HG02763 (cell line): ENCODE measurements at regions not wholly inside any gene's neighbourhood (a gene's known extent, or its start where the extent isn't known, plus 50 kb on each side); places are given as distances from the start of the nearest gene placed in this dataset.
"Not testable (repeated sequence)": the region's sequence is repeated elsewhere in the genome, so short reads cannot be mapped to it uniquely, and the experiment has no call there.

ENCODE experiments used
- ATAC-seq: cut with Tn5 transposase; IDR thresholded peaks from one replicate; pipeline ENCODE4 v1.9.1; 2021; ENCODE audit warnings: mild to moderate bottlenecking, moderate library complexity; ENCODE audit not compliant: unreplicated experiment

DNA sequence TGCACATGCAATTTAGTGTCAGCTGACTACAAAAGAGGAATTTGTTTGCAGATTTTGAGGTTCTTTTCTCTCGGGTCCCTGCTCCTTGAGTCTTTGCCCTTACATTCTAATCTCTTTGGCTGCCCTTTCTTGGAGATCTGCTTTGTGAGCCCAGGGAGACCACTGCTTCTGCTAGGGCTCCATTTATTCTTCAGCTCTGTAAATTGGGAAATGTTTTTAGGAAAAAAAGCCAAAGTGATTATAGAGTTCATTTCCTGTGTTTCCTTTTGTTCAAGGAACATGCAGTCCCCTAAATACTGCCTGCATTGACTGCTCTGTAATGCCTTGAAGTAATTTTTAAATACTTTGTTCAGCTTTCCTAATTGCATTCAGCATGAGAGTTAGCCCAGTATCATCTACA lies 197.4 kb downstream of the CSNK1G3 start:
- ATAC-seq, result no peak

DNA sequence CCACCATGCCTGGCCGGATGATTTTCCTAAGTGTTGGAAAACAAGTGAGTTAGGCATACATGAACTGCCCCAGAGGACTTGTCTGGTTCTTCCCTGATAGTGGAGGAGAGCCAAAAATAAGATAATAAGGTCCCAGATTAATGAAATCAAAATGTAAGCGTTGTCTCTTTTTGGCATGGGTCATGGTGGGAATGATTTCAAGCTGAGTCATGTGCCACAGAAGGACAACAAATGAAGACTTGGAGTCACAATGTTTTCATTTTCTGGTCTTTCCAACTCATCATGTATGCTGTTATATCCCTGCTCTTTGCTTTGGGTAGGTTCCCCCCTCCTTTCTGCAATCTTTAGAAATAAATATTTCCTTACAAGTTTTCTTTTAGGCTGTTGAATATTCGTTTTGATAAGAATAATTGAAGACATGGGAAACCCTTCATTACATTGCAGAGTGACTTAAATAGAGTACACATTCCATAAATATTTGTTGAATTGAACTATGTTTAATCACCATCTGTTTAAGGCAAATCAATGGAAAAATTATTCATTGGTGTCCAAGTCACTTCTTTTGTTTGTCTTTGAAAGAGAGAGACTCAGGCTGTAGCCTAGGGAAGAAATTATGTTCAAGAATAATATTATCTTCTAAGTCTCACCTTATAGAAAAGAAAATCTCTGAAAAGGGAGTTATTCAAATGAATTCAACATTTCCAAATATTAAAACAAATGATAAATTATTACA lies 196.3 kb downstream of the CSNK1G3 start:
- no peak for ATAC-seq

DNA sequence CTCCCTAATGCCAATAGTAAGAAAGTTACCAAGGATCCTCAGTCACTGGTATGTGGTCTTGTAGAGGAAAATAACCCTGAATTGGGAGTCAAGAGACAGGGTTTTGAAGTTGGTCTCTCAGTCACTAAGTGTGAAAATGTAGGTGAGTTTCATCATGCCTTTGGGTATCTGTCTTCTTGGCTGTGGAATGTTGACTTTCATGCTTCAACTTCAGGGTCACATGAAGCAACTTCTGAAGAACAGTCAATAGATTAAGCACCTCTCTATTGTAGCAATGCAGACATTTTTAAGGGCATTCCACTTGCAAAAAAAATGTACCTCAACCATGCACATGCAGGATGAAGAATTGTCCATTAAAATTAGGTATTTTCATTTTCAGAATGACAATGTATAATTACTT lies 194.6 kb downstream of the CSNK1G3 start:
- ATAC-seq, result no peak

DNA sequence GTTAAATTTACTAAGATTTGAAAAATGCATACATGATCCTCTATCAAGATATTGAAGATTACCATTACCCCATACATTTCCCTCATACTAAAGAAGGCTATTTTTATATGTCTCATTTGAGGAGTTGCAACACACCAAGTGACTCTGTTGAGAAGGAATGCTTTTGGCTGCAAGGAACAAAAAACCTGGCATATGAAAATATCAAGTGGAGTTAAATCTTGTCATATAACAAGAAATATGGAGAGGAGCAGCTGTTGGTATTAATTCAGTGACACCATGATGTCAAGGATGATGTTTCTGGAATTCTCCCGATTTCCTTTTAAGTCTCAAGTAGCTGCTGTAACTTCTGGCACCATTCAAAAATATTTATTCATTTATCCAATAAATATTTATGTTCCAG lies 193.8 kb downstream of the CSNK1G3 start:
- ATAC-seq, result no peak

DNA sequence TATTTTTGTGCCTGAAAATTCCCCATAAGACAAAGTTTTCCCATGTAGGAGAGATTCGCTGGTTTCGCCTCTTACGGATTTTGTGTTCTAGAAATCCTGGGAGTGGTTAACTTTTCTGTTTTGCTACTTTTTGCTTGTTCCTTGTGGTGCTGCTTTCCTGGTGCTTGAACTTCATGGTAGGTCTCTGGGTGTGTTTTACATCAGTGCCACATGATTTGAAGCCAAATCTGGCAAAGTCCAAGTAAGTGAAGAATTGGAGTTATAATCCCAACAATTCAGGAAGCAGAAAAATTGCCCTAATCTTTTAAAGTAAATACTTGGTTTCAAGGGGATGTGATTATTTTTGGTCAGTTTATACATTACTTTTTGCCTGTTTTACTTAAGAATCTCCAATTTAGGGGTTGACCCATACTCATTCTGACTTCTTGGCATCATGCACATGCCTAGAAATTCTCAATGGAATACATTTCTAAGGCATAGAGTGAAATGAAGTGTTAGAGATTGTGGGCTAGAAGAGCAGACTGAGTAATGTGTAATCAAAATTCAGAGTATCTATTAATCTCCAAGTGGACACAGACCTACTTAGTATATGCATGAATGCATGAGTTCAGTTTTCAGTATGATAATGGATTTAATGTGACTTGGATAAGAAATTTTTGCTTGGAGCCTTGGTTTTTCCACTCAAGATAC lies 189.7 kb downstream of the CSNK1G3 start:
- no peak for ATAC-seq

DNA sequence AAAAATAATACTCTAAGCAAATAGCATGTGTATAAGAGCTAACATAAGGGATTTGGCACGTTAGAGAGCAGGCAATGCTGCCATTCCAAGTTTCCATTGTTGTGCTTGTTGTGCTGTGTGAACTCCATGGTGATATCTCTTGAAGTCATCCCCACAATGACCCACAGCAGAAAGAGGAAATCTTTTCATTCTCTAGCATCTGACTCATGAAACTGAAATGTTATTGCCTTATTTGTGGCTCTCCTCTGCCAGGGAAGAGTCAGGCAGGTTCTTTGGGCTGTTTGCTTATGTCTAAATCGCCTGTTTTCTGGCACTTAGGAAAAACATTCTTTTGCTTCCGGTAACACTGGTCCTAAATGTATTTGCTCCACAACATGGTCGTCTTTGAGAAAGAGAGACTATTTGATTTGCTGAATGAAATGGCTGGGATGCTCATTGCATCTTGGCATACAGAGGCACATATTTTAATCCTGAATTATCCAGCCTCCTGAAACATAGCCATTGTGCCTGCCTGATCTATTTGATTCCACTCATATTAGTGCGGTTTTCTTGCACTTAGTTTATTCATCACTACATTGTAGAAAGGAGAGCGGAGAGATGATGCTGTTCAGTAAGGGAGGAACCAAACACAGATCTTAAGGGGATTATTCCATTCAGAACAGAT lies 188.8 kb downstream of the CSNK1G3 start:
- ATAC-seq, result no peak

DNA sequence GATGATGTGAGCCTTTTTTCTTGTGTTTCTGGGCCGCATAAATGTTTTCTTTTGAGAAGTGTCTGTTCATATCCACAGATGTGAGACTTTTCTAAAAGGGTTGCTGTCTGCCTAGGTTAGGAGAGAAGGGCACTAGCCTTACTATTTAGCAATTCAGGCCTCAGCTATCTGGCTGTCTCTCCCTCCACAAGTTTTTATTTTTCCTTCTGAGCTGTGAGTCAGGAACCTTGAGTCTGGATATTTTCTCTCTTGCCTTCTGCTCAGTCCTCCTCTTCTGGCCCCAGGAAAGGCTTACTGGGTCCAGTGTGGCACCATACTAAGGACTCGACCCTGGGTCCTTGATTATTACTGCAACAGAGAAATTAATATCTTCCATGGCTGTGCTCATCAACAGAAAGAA lies 187.6 kb downstream of the CSNK1G3 start:
- ATAC-seq, result no peak

DNA sequence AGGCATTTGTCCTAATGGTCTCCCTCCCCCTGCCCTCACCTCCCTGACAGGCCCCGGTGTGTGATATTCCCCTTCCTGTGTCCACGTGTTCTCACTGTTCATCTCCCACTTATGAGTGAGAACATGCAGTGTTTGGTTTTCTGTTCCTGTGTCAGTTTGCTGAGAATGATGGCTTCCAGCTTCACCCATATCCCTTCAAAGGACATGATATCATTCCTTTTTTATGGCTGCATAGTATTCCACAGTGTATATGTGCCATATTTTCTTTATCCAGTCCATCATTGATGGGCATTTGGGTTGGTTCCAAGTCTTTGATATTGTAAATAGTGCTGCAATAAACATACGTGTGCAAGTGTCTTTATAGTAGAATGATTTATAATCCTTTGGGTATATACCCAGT lies 187.0 kb downstream of the CSNK1G3 start:
- ATAC-seq, result not testable (repeated sequence)

DNA sequence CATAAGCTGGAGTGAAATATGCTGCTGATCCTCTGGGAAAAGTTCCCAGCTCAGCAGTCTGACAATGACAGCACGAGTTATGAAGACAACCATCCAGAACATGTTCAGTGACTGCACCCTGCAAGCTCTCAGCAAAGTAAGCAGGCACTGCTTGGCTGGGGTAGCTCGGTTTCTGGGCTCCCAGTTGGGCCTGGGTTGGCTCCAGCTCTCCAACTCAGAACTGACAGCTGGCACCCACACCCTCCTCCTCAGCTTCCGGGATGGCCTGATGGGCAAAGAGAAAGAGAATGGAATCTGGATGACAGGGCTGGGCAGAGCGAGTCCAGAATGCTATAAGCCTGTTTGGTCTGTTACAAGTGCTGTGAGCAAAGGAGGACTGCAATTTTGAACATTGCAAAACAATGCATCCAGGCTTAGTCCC lies 185.0 kb downstream of the CSNK1G3 start:
- ATAC-seq, result no peak

DNA sequence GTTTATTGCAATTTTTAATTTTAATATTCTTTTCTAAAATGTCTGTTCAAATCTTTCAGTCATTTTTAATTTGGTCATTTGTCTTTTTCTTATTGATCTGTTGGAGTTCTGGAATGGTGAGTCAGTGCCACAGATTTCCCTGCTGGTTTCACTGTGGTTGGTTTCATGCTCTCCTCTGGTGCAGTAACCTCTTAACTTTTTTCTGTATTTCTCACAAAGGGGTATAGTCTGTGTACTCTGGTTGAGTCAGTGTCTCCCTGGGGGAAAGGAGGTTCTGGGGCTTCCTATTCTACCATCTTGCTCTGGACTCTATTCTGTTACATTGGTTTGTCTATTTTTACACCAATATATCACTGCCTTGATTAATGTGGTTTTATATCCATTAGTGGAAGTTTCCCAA lies 178.8 kb downstream of the CSNK1G3 start:
- no peak for ATAC-seq

DNA sequence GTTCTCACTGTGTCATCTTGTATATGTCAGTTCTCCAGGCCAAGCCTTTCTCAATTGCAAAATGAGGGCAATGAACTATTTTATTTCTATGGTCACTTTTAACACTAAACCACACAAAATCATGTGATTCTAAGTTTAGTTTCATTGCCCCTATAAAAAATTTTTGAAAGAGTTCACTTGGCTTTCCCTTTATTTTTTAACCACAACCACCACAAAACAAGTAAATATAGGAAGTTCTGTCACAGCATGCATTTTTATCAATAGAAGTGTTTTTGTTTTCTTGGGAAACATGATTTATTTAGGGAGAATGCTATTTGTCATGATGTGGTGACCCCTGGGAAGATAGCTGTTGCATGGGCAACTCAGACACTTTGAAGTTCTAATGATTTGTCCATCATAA lies 169.1 kb downstream of the CSNK1G3 start:
- no peak for ATAC-seq

DNA sequence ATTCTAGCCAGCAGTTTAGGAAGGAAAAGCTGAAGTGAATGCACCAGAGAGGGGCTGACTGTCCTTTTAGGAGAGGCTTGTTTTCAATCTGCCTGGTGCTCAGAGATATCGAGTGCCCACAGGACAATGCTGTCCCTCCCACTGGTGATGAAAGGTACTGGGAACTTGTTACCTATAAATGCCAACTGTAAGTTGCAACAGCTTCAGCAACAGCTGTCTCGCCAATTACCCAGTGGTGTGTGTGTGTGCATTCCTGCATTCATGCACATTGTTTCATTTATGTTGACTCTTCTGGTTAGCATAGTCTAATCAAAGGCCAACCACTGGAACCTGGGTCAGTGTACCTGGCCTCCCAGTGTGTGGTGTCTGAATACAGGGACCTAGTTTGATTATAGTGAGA lies 161.1 kb downstream of the CSNK1G3 start:
- ATAC-seq, result no peak

DNA sequence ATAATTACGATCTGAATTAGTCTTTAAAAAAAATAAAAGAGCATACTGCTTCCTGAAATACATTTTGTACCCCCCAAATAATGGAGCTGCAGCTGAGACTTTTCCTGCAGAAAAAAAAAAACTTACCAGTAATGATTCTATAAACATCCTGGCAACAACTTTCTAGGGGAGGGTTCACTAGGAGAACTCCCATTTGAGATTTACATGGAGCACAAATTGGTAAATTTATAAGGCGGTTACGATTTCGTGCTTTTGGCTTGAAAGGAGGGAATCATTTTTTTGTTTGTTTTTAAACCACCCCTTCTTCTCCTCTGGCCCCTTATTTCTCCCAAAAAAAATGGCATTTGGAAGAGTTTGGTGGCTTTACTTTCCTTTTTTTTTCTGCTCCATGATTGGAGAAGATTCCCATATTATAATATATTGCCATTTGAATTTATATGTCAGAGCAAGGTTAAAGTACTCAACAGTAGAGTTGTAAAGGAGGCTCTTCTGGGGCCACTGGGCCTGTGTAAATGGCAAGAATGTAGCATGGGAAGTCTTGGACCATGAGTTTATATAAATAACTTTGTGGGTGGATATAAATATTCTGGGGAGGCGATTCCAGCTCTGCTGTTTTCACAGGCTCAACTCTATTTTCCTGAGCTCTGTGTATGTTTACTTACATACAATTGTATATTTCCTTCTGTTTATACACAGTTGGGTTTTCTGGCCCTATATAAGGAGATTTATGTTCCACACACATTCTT lies 159.9 kb downstream of the CSNK1G3 start:
- ATAC-seq, result no peak

DNA sequence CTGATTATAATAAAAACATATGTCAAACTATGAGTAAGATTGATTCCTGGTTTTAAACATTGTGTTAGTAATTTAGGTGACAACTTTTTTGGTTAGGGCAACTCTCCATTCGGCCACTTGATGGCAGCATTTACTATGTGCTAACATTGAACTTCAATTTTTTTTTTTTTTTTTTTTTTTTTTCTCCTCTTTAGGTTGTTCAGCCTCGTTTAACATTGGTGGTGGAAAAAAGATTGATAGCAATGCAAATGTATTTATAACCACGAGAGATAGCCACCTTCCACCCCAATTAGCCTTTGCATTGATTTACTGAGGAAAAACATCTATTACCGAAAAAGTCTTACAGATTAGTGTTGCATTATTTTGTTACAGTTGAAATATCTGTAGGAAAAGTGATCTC lies 159.1 kb downstream of the CSNK1G3 start:
- peak; percentile 38 for ATAC-seq
